ENCODE measurements at regions not wholly inside any gene's neighbourhood (a gene's known extent, or its start where the extent isn't known, plus 50 kb on each side); places are given as distances from the start of the nearest gene placed in this dataset.

GRCh38 chr17:69783865-69784264, 291.2 kb upstream of the KCNJ16 start:
- TF ChIP-seq POLR2A (IDR thresholded peaks at IDR 0.05), result no peak
- TF ChIP-seq CTCF (IDR thresholded peaks at IDR 0.05), result no peak

Measured in breast epithelium (tissue), 3 donors.